ENCODE measurements at regions not wholly inside any gene's neighbourhood (a gene's known extent, or its start where the extent isn't known, plus 50 kb on each side); places are given as distances from the start of the nearest gene placed in this dataset.

- TF ChIP-seq CTCF (IDR thresholded peaks at IDR 0.05; ENCODE audit: insufficient read depth, low read depth, low read length) (no peak), EZH2 (IDR thresholded peaks at IDR 0.05; ENCODE audit: insufficient read depth, low read length) (no peak)
Observed at GRCh38 chr1:213767683-213768082, 220.1 kb upstream of the PROX1 start.
